Kidney (tissue), 13 donors: ENCODE measurements at regions not wholly inside any gene's neighbourhood (a gene's known extent, or its start where the extent isn't known, plus 50 kb on each side); places are given as distances from the start of the nearest gene placed in this dataset.

ENCODE experiments used
- DNase-seq, 5 donors: peaks; one replicate each; pipeline ENCODE4 v3.0.0-alpha.2; 2013 to 2020
- FAIRE-seq: peaks from 2 replicates; lab custom pipeline; 2012; peaks lifted over from hg19 to GRCh38; lab: Jason Lieb, UNC
- H3K27ac ChIP-seq, 2 donors: one replicate each; pipeline ENCODE4 v1.7.0; 2013; ENCODE audit warnings: low read depth in 2 of 2, low read length in 2 of 2, inconsistent platforms in 1 of 2
- H3K27me3 ChIP-seq: one replicate; pipeline ENCODE4 v1.7.1; 2013; ENCODE audit warnings: low read length, inconsistent platforms; ENCODE audit not compliant: control insufficient read depth, insufficient read depth
- H3K36me3 ChIP-seq, 3 donors: one replicate each; pipeline versions ENCODE4 v1.7.0 to v1.7.1; 2013; ENCODE audit warnings: low read length in 3 of 3, control low read depth in 1 of 3, inconsistent platforms in 1 of 3; ENCODE audit not compliant: insufficient read depth in 3 of 3, control insufficient read depth in 2 of 3
- H3K4me1 ChIP-seq, 3 donors: one replicate each; pipeline versions ENCODE4 v1.7.0 to v1.7.1; 2013; ENCODE audit warnings: low read length in 3 of 3, inconsistent platforms in 1 of 3, low read depth in 1 of 3; ENCODE audit not compliant: control insufficient read depth in 2 of 3, insufficient read depth in 2 of 3
- H3K4me3 ChIP-seq, 3 donors: one replicate each; pipeline versions ENCODE4 v1.7.0 to v1.8.1; 2013; ENCODE audit warnings: low read length in 3 of 3, control low read depth in 1 of 3, inconsistent platforms in 1 of 3
- H3K9ac ChIP-seq, 3 donors: one replicate each; pipeline versions ENCODE4 v1.7.0 to v1.7.1; 2013; ENCODE audit warnings: low read length in 3 of 3, control low read depth in 1 of 3, inconsistent platforms in 1 of 3
- H3K9me3 ChIP-seq, 3 donors: one replicate each; pipeline versions ENCODE4 v1.7.0 to v1.7.1; 2013; ENCODE audit warnings: low read length in 3 of 3, control low read depth in 1 of 3, inconsistent platforms in 1 of 3; ENCODE audit not compliant: control insufficient read depth in 2 of 3, insufficient read depth in 1 of 3
- intact Hi-C: fragments of 100-400 bp; cut with DNase I; formaldehyde crosslinking; loops from one replicate; pipeline ENCODE4 v1.11.1; 2022
- TF ChIP-seq, protein P1 (sequence below): IDR thresholded peaks from 3 replicates; pipeline ENCODE4 v1.5.1; 2012; ENCODE audit warnings: mild to moderate bottlenecking, moderate library complexity, borderline replicate concordance; ENCODE audit not compliant: insufficient read depth; ENCODE audit errors: extremely low read depth
- donor health status: control.
- donor health status: control.
- donor health status: control.
- donor health status: control.
- donor health status: control.
- donor health status: DM: yes; HTN: yes; CAD: no.
- donor health status: Normal renal cell carcinoma (clear cell type).

DNA sequence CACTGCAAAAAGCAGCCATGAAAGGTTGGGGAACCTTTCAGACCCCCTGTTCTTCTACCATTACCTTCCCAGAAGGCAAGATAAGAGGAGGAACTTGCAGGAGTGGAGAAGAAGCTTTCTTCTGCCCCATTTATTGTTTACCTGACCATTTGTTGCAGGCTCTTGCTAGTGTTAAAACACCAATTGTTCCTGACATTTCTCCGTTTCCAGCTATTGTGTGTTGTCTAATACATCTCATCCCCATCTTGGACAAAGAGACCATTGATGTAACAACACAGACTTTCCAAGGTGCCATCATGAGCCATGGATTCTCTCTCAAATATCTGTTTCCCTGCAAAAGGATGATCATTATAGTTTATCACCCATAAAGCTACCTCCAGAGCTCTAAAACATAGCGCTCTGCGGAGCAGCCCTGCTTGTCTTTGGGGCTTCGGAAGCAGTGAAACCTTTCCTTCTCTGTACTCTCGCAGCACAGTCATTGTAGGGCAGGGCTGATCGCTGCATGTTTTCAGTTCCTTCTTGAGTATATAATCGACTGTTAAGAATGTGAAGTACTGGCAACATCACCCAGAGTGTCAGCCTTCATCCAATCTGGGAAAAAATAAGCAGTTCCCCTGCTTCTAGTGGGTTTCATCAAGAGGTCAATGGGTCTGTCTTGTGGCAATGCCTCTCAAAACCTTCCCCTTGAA is 680.0 kb downstream of the SEMA5A start:
- intact Hi-C loops, result no loop called here
- TF ChIP-seq, protein P1, sequence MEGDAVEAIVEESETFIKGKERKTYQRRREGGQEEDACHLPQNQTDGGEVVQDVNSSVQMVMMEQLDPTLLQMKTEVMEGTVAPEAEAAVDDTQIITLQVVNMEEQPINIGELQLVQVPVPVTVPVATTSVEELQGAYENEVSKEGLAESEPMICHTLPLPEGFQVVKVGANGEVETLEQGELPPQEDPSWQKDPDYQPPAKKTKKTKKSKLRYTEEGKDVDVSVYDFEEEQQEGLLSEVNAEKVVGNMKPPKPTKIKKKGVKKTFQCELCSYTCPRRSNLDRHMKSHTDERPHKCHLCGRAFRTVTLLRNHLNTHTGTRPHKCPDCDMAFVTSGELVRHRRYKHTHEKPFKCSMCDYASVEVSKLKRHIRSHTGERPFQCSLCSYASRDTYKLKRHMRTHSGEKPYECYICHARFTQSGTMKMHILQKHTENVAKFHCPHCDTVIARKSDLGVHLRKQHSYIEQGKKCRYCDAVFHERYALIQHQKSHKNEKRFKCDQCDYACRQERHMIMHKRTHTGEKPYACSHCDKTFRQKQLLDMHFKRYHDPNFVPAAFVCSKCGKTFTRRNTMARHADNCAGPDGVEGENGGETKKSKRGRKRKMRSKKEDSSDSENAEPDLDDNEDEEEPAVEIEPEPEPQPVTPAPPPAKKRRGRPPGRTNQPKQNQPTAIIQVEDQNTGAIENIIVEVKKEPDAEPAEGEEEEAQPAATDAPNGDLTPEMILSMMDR, result no peak
- no peaks in the 10 kb centered on the region for H3K9me3 ChIP-seq
- H3K4me3 ChIP-seq, result no peak overlapping the region
- H3K4me1 ChIP-seq, result no peaks in the 10 kb centered on the region
- no peaks in the 10 kb centered on the region for H3K36me3 ChIP-seq
- no peak for FAIRE-seq
- no peak for DNase-seq
- no peak overlapping the region for H3K27ac ChIP-seq
- H3K27me3 ChIP-seq, result no peaks in the 10 kb centered on the region
- H3K9ac ChIP-seq, result no peak overlapping the region

DNA sequence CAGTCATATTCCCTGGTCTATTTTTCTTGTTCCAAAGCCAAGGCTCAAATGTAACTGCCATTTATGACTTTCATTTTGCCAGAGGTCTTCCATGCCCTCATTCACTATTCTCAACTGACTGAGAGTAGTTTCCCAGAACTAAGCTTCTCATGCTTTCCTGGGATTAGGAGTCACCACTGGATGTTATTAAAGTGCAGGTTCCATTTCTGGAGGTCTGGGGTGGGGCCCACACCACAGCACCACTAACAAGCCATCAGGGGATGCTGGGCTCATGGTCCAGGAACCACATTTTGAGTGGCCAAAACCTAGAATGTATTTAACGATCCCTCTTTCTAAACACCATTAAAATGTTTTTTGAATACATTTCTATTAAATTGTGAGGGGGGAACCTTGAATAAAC is 677.6 kb downstream of the SEMA5A start:
- no peak overlapping the region for H3K4me3 ChIP-seq
- intact Hi-C loops, result no loop called here
- H3K27ac ChIP-seq, result no peak overlapping the region
- DNase-seq, result no peak
- TF ChIP-seq, protein P1, result no peak
- no peaks in the 10 kb centered on the region for H3K36me3 ChIP-seq
- no peaks in the 10 kb centered on the region for H3K4me1 ChIP-seq
- H3K27me3 ChIP-seq, result no peaks in the 10 kb centered on the region
- FAIRE-seq, result no peak
- no peaks in the 10 kb centered on the region for H3K9me3 ChIP-seq
- no peak overlapping the region for H3K9ac ChIP-seq

DNA sequence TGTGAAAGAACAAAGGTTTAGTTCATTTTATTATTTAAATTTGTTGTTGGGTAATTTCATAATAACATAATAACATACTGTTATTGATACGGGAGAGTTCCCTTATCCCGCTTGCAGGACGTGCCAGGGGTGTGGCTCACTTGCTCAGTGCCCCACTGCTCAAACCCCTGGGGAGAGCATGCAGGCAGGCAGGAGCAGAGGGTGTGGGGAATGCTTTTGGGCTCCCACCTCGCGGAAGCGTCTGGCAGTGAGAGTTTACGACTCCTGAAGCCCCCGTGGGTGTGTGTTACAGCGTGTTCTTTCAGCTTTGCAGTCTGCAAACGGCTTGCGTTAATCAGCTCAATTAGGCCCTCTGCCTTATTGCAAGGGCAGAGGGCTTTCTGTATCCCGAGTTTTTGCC is 675.9 kb downstream of the SEMA5A start:
- FAIRE-seq (no peak), DNase-seq (no peak)
- no peak overlapping the region for H3K9ac ChIP-seq
- intact Hi-C loops, result no loop called here
- H3K27ac ChIP-seq, result no peak overlapping the region
- no peak overlapping the region for H3K4me3 ChIP-seq
- no peaks in the 10 kb centered on the region for H3K27me3 ChIP-seq
- TF ChIP-seq, protein P1, result no peak
- no peaks in the 10 kb centered on the region for H3K9me3 ChIP-seq
- no peaks in the 10 kb centered on the region for H3K4me1 ChIP-seq
- H3K36me3 ChIP-seq, result no peaks in the 10 kb centered on the region
